Liver (tissue), 8 donors: ENCODE measurements at regions not wholly inside any gene's neighbourhood (a gene's known extent, or its start where the extent isn't known, plus 50 kb on each side); places are given as distances from the start of the nearest gene placed in this dataset.

Source experiments
- DNase-seq: peaks from one replicate; pipeline ENCODE4 v3.0.0-alpha.2; 2017; ENCODE audit warnings: low spot score
- H3K27ac ChIP-seq, 2 donors: one replicate each; pipeline ENCODE4 v1.7.0; 2013; ENCODE audit warnings: inconsistent platforms in 2 of 2, low read length in 2 of 2, control low read depth in 1 of 2, low read depth in 1 of 2, mild to moderate bottlenecking in 1 of 2
- H3K27me3 ChIP-seq, 4 donors: one replicate each; pipeline versions ENCODE4 v1.6.1 to v1.7.0; 2013; ENCODE audit warnings: low read length in 3 of 4, inconsistent platforms in 1 of 4, mild to moderate bottlenecking in 1 of 4, moderate library complexity in 1 of 4; ENCODE audit not compliant: control insufficient read depth in 4 of 4, insufficient read depth in 4 of 4
- H3K36me3 ChIP-seq, 4 donors: one replicate each; pipeline versions ENCODE4 v1.6.1 to v1.7.0; 2013; ENCODE audit warnings: low read length in 3 of 4, mild to moderate bottlenecking in 3 of 4, low read depth in 1 of 4, moderate library complexity in 1 of 4; ENCODE audit not compliant: control insufficient read depth in 4 of 4, insufficient read depth in 3 of 4
- H3K4me1 ChIP-seq, 4 donors: one replicate each; pipeline versions ENCODE4 v1.6.1 to v1.7.0; 2013; ENCODE audit warnings: low read length in 3 of 4, mild to moderate bottlenecking in 3 of 4, moderate library complexity in 1 of 4; ENCODE audit not compliant: control insufficient read depth in 4 of 4, insufficient read depth in 4 of 4
- H3K4me3 ChIP-seq, 3 donors: one replicate each; pipeline versions ENCODE4 v1.6.1 to v1.7.0; 2013; ENCODE audit warnings: low read length in 3 of 3, control low read depth in 1 of 3, low read depth in 1 of 3, mild to moderate bottlenecking in 1 of 3
- H3K9ac ChIP-seq, 2 donors: one replicate each; pipeline ENCODE4 v1.7.0; 2013; ENCODE audit warnings: low read length in 2 of 2, mild to moderate bottlenecking in 2 of 2, moderate library complexity in 2 of 2, control low read depth in 1 of 2, low read depth in 1 of 2
- H3K9me3 ChIP-seq, 4 donors: one replicate each; pipeline versions ENCODE4 v1.6.1 to v1.7.0; 2013; ENCODE audit warnings: low read length in 3 of 4; ENCODE audit not compliant: control insufficient read depth in 4 of 4
- EGR1 ChIP-seq, 2 donors: IDR thresholded peaks; 2 replicates each; pipeline ENCODE4 v1.6.1; 2016 to 2018; ENCODE audit warnings: antibody characterized with exemption in 2 of 2, low read depth in 2 of 2
- FOXA1 ChIP-seq: IDR thresholded peaks from 2 replicates; pipeline ENCODE4 v1.6.1; 2016; ENCODE audit warnings: antibody characterized with exemption
- FOXA2 ChIP-seq: IDR thresholded peaks from 2 replicates; pipeline ENCODE4 v1.6.1; 2016; ENCODE audit warnings: antibody characterized with exemption
- GABPA ChIP-seq, 2 donors: IDR thresholded peaks in 1 of 2; conservative IDR thresholded peaks in 1 of 2; 2 replicates each; pipeline ENCODE4 v1.6.1; 2016; ENCODE audit warnings: antibody characterized with exemption in 2 of 2, mild to moderate bottlenecking in 1 of 2, moderate library complexity in 1 of 2
- HNF4A ChIP-seq, 2 donors: conservative IDR thresholded peaks; 2 replicates each; pipeline ENCODE4 v1.6.1; 2016; ENCODE audit warnings: antibody characterized with exemption in 2 of 2, mild to moderate bottlenecking in 2 of 2
- HNF4G ChIP-seq: IDR thresholded peaks from 2 replicates; pipeline ENCODE4 v1.6.1; 2016; ENCODE audit warnings: antibody characterized with exemption
- JUND ChIP-seq, 2 donors: IDR thresholded peaks; 2 replicates each; pipeline ENCODE4 v1.6.1; 2016; ENCODE audit warnings: antibody characterized with exemption in 2 of 2
- NR2F2 ChIP-seq: IDR thresholded peaks from 2 replicates; pipeline ENCODE4 v1.6.1; 2016; ENCODE audit warnings: antibody characterized with exemption
- RAD21 ChIP-seq, 2 donors: IDR thresholded peaks; 2 replicates each; pipeline ENCODE4 v1.6.1; 2016; ENCODE audit warnings: antibody characterized with exemption in 2 of 2, mild to moderate bottlenecking in 2 of 2
- RXRA ChIP-seq, 2 donors: IDR thresholded peaks; 2 replicates each; pipeline ENCODE4 v1.6.1; 2017 to 2018; ENCODE audit warnings: antibody characterized with exemption in 2 of 2, mild to moderate bottlenecking in 1 of 2
- SP1 ChIP-seq: IDR thresholded peaks from 2 replicates; pipeline ENCODE4 v1.6.1; 2018; ENCODE audit warnings: antibody characterized with exemption, mild to moderate bottlenecking
- TAF1 ChIP-seq: conservative IDR thresholded peaks from 2 replicates; pipeline ENCODE4 v1.6.1; 2016; ENCODE audit warnings: antibody characterized with exemption, mild to moderate bottlenecking
- YY1 ChIP-seq: IDR thresholded peaks from 2 replicates; pipeline ENCODE4 v1.6.1; 2016; ENCODE audit warnings: antibody characterized with exemption, mild to moderate bottlenecking
- WGBS: extraction: QIAGEN DNeasy Blood & Tissue Kit; methylation state at CpG from one replicate; pipeline ENCODE4 v1.1.7; 2013; 5-methylcytosine and 5-hydroxymethylcytosine counted together
- TF ChIP-seq, protein P1 (sequence below): IDR thresholded peaks from 2 replicates; pipeline ENCODE4 v1.6.1; 2016; ENCODE audit warnings: antibody characterized with exemption
- TF ChIP-seq, protein P2 (sequence below): IDR thresholded peaks from 2 replicates; pipeline ENCODE4 v1.6.1; 2016; ENCODE audit warnings: antibody characterized with exemption
- TF ChIP-seq, protein P3 (sequence below): fragments of 150-350 bp; IDR thresholded peaks from 2 replicates; pipeline ENCODE4 v1.5.1; 2017; ENCODE audit warnings: improper control_type of control experiment, low read depth, low read length; ENCODE audit not compliant: missing input control
- TF ChIP-seq, protein P4 (sequence below): IDR thresholded peaks from 2 replicates; pipeline ENCODE4 v1.6.1; 2016; ENCODE audit warnings: antibody characterized with exemption
- donor health status: healthy.
- donor health status: healthy.
- donor health status: healthy.
- donor health status: healthy.
- donor health status: healthy.

DNA sequence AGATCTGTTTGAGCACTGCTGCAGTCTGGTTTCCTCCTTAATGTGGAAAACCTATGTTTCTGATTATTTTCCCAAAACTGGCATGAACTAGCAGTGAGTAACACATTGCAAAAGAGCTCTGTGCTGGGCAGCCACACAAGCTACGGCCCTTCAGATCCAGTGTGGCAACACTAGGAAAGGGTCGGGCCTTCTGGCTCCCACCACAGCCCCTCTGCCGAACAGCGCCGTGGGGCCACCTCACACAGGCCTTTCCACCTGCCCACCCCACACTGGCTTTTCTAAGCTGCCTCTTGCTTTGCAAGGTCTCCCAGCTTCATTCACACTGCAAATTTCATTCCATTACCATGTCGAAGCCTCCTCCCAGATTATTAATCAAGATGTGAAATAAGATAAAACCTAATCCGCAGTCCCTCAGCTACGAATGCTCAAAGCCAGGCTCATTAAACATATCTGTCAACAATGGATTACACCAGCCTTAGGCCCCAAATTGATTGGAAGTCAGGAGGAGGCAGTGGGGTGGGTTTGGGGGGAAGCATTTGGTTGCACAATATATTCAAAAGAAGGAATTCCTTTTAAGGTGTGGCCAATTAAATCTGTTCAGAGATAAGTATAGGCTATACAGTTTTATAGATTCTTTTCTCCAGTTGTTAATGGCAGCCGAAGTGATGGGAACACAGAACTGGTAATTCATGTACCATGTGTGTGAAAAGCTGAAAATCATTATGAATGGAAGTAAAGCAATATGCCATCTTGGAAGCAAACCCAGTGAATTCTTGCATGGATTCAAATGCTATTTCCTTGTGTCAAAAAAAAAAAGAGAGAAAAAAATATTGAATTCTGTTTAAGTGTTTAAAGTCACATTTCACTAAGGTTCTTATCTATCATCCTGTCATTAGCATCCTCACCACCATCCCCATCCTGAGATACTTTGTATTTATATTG, 223.7 kb downstream of the MTERF1 start:
- WGBS, result 91% methylated on average over 9 of the region's 9 CpGs
- no peak for DNase-seq
- H3K9ac ChIP-seq, result no peak overlapping the region
- TF ChIP-seq NR2F2 (no peak), EGR1 (IDR thresholded peaks at IDR 0.05; ENCODE audit: low read depth in 2 of 2) (no peak), TAF1 (no peak), YY1 (no peak), FOXA2 (no peak), SP1 (no peak), FOXA1 (no peak), HNF4A (conservative IDR thresholded peaks at IDR 0.05) (no peak), JUND (IDR thresholded peaks at IDR 0.05) (no peak), RAD21 (IDR thresholded peaks at IDR 0.05) (no peak)
- TF ChIP-seq, protein P1, sequence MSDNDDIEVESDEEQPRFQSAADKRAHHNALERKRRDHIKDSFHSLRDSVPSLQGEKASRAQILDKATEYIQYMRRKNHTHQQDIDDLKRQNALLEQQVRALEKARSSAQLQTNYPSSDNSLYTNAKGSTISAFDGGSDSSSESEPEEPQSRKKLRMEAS, result no peak
- TF ChIP-seq, protein P2, sequence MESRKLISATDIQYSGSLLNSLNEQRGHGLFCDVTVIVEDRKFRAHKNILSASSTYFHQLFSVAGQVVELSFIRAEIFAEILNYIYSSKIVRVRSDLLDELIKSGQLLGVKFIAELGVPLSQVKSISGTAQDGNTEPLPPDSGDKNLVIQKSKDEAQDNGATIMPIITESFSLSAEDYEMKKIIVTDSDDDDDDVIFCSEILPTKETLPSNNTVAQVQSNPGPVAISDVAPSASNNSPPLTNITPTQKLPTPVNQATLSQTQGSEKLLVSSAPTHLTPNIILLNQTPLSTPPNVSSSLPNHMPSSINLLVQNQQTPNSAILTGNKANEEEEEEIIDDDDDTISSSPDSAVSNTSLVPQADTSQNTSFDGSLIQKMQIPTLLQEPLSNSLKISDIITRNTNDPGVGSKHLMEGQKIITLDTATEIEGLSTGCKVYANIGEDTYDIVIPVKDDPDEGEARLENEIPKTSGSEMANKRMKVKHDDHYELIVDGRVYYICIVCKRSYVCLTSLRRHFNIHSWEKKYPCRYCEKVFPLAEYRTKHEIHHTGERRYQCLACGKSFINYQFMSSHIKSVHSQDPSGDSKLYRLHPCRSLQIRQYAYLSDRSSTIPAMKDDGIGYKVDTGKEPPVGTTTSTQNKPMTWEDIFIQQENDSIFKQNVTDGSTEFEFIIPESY, result no peak
- H3K9me3 ChIP-seq, result no peaks in the 10 kb centered on the region
- no peak overlapping the region for H3K27ac ChIP-seq
- H3K27me3 ChIP-seq, result no peaks in the 10 kb centered on the region
- H3K4me3 ChIP-seq, result no peak overlapping the region
- H3K4me1 ChIP-seq, result no peaks in the 10 kb centered on the region
- no peaks in the 10 kb centered on the region for H3K36me3 ChIP-seq

DNA sequence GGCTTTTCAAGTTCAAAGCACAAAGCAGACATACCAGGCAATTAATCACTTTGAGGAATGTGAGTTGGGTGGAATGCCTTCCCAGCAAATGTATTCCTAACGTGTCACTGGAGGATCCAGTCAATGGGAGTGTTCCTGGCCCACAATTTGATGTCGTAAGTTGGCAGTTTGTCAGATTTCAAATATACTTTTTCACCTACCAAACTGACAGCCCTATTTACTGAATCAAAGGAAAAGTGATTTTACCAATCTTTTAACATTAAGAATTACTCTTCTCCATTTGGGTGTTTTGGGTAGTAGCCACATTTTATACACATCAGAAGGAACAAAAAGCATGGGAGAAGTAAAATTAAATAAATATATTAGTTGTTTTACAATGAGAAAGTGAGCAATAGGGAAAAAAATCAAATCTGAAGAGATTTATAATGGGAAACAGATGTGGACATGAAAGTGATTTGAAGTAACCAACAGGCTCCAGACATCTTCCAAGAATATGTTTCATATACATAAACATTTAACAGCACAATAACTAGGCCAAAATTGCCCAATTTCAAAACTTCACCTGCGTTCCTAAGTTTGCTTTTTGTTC, 222.9 kb downstream of the MTERF1 start:
- Histone ChIP-seq H3K9ac (no peak overlapping the region), H3K4me3 (no peak overlapping the region), H3K36me3 (no peaks in the 10 kb centered on the region), H3K27ac (no peak overlapping the region), H3K9me3 (no peaks in the 10 kb centered on the region), H3K4me1 (no peaks in the 10 kb centered on the region), H3K27me3 (no peaks in the 10 kb centered on the region)
- TF ChIP-seq, protein P1, result no peak
- TF ChIP-seq, protein P3, sequence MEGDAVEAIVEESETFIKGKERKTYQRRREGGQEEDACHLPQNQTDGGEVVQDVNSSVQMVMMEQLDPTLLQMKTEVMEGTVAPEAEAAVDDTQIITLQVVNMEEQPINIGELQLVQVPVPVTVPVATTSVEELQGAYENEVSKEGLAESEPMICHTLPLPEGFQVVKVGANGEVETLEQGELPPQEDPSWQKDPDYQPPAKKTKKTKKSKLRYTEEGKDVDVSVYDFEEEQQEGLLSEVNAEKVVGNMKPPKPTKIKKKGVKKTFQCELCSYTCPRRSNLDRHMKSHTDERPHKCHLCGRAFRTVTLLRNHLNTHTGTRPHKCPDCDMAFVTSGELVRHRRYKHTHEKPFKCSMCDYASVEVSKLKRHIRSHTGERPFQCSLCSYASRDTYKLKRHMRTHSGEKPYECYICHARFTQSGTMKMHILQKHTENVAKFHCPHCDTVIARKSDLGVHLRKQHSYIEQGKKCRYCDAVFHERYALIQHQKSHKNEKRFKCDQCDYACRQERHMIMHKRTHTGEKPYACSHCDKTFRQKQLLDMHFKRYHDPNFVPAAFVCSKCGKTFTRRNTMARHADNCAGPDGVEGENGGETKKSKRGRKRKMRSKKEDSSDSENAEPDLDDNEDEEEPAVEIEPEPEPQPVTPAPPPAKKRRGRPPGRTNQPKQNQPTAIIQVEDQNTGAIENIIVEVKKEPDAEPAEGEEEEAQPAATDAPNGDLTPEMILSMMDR, result no peak
- TF ChIP-seq FOXA1, result no peak
- TF ChIP-seq, protein P4, sequence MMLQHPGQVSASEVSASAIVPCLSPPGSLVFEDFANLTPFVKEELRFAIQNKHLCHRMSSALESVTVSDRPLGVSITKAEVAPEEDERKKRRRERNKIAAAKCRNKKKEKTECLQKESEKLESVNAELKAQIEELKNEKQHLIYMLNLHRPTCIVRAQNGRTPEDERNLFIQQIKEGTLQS, result no peak
- no peak for TF ChIP-seq RXRA (IDR thresholded peaks at IDR 0.05)
- no peak for TF ChIP-seq GABPA (IDR thresholded peaks at IDR 0.05 in 1 of 2, conservative IDR thresholded peaks at IDR 0.05 in 1 of 2)
- no peak for TF ChIP-seq SP1
- TF ChIP-seq YY1, result no peak
- no peak for TF ChIP-seq FOXA2
- TF ChIP-seq HNF4G, result no peak
- TF ChIP-seq, protein P2, result no peak
- TF ChIP-seq NR2F2, result no peak
- no peak for TF ChIP-seq RAD21 (IDR thresholded peaks at IDR 0.05)
- no peak for DNase-seq
- 74% methylated on average over 3 of the region's 3 CpGs for WGBS
